Coronary artery (tissue), 2 donors: ENCODE measurements at regions not wholly inside any gene's neighbourhood (a gene's known extent, or its start where the extent isn't known, plus 50 kb on each side); places are given as distances from the start of the nearest gene placed in this dataset.
"Not testable (repeated sequence)": the region's sequence is repeated elsewhere in the genome, so short reads cannot be mapped to it uniquely, and the experiment has no call there.

ENCODE experiments used
- DNase-seq: peaks from one replicate; pipeline ENCODE4 v3.0.0-alpha.2; 2017; ENCODE audit warnings: low spot score
- H3K27ac ChIP-seq, 2 donors: fragments of 200-600 bp; sonication (generic); one replicate each; pipeline ENCODE4 v1.5.1; 2016 to 2019
- H3K4me3 ChIP-seq: fragments of 200-600 bp; sonication (generic); 2 replicates; pipeline ENCODE4 v1.5.1; 2016; ENCODE audit warnings: mild to moderate bottlenecking, moderate library complexity
- TF ChIP-seq, protein P1 (sequence below): fragments of 200-600 bp; sonication (generic); IDR thresholded peaks from one replicate; pipeline ENCODE4 v1.5.1; 2019; ENCODE audit warnings: antibody characterized with exemption

DNA sequence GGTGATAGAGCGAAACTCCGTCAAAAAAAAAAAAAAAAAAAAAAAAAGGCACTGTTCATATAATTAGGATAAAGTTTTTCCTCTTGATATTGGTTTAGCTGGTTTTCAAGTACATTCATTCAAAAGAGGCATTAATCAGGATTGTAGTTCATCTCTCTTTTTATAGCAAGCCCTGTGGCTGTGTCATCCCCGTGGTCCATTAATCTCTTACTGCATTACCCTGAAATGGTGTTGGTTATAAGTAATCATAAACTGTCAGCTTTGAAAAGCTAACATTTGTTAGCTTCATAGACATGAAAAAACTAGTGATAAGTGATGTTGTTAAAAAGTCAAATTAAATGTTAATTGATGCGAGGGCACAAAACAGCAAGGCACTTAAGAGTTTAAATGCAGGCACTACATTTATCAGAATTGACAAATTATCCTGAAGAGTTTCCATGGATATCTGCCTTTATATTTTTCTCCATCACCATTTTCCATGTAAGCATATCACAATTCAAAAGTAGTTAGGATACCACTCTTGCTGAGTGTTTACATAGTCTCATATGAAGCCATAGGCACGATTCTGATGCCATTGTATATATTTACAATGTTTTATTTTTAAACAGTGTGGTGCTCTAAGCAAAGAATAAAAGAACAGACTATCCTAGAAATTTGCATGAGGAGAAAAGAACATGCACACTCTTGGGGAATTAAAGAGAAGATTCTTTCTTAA, 193.1 kb downstream of the OTOL1 start:
- no peak overlapping the region for H3K27ac ChIP-seq
- no peak overlapping the region for H3K4me3 ChIP-seq
- DNase-seq: no peak
- TF ChIP-seq, protein P1, sequence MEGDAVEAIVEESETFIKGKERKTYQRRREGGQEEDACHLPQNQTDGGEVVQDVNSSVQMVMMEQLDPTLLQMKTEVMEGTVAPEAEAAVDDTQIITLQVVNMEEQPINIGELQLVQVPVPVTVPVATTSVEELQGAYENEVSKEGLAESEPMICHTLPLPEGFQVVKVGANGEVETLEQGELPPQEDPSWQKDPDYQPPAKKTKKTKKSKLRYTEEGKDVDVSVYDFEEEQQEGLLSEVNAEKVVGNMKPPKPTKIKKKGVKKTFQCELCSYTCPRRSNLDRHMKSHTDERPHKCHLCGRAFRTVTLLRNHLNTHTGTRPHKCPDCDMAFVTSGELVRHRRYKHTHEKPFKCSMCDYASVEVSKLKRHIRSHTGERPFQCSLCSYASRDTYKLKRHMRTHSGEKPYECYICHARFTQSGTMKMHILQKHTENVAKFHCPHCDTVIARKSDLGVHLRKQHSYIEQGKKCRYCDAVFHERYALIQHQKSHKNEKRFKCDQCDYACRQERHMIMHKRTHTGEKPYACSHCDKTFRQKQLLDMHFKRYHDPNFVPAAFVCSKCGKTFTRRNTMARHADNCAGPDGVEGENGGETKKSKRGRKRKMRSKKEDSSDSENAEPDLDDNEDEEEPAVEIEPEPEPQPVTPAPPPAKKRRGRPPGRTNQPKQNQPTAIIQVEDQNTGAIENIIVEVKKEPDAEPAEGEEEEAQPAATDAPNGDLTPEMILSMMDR: no peak

DNA sequence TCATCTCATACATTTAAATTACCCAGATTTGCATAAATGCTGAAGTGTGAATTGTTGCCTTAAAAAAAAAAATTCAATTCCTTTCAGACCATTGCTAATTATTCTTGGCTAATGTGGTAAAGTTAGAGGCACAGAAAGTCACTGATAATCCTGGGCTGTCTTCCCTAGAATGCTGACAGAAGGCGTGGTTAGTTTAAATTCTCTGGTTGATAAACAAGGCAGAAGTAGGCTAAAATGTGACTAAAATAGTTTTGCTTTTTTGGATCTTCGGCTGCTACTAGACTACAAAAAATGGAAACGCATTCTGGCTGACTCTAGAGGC, 193.7 kb downstream of the OTOL1 start:
- DNase-seq: no peak
- H3K4me3 ChIP-seq: no peak overlapping the region
- H3K27ac ChIP-seq: no peak overlapping the region
- TF ChIP-seq, protein P1: no peak

DNA sequence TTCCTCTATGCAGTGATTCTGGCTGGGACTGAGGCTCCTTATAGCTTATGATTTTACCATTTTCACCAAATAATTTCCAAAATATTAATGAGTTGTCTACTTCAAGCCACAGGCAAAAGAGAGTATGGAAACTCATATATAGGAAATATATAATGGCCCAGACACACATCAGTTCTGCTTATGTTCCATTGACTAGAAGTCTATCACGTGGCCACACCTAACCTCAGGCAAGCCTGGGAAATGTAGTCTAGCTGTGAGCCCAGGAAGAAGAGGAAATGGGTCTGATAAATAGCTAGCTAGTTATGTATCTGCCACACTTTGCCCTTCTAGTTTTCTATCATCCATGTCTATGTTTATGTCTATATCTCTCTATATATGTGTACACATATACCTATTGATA, 195.1 kb downstream of the OTOL1 start:
- TF ChIP-seq, protein P1: no peak
- H3K27ac ChIP-seq: no peak overlapping the region
- H3K4me3 ChIP-seq: no peak overlapping the region
- no peak for DNase-seq

DNA sequence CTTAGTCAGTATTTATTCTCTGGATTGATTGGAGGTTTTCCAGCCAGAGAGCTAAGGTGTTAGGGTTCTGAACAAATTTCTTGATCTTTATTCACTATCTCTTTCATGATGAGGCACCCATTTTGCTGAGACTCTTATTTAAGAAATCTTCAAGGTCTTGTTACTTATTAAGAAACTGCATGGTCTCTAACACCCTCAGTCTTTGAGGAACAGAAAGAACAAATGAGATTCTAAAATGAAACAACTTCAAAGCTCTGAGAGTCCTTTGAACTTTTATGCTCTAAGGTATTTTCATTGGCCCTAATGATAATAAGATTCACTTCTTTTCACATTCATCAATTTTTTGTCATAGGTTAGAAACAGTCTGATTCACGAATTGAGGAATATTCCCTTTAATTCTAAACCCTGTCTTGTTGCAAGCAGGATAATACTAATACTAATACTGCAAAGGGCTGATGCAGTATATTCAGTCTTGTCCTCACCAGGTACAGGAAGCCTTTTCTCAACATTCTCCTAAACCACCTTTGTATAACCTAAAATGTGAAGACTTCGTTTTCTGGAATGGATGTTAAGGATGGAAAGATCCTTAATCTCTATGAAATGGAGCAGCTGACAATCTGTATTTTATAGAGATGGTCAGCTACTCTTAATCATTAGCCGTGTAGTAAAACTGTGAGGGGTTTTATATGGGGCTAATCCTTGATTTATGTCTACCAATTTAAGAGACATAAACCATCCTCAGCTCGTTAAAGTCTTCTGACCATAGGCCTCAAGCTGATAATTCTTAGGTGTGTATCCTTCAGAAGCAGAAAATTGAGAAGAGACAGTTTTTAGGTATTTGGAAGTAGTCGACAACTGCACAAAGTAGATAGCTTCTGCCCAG, 198.3 kb downstream of the OTOL1 start:
- Histone ChIP-seq H3K4me3 (no peak overlapping the region), H3K27ac (no peak overlapping the region)
- no peak for DNase-seq
- TF ChIP-seq, protein P1: no peak

DNA sequence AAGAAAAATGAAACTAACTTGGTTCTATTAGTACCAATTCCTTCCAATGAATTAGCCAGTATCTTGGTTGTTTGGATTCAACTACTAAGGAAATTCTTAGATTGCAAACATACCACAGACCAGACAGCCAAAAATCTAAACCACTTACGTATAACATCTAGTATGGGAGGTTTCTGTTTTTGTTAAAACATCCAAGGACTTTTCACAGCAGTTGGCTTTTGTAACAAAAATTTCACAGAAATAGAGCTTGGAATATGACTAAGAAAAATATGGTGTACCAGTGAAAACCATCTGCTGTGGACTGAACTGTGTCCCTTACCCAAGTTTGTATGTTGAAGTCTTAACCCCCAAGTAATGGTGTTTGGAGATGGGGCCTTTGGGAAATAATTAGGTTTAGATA, 199.2 kb downstream of the OTOL1 start:
- H3K27ac ChIP-seq: no peak overlapping the region
- TF ChIP-seq, protein P1: no peak
- DNase-seq: no peak
- no peak overlapping the region for H3K4me3 ChIP-seq

DNA sequence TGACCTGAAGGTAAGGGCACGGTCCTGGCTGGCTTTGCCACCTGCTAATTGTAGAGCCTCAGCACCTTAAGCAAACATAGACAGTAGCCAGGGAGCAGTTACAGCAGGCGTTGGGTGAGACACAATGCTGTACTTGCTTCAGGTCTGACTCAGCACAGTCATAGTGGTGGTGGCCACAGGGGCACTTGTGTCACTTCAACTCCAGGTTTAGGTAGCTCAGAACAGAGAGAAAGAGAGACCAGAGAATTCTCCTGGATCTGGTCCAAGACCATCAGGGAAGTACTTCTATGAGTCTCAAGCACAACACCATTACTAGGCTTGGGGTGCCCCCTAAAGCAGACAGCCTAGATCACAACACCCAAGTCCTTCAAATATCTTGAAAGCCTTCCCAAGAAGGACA, 204.4 kb downstream of the OTOL1 start:
- Histone ChIP-seq H3K4me3 (no peak overlapping the region), H3K27ac (no peak overlapping the region)
- no peak for DNase-seq
- TF ChIP-seq, protein P1: no peak

DNA sequence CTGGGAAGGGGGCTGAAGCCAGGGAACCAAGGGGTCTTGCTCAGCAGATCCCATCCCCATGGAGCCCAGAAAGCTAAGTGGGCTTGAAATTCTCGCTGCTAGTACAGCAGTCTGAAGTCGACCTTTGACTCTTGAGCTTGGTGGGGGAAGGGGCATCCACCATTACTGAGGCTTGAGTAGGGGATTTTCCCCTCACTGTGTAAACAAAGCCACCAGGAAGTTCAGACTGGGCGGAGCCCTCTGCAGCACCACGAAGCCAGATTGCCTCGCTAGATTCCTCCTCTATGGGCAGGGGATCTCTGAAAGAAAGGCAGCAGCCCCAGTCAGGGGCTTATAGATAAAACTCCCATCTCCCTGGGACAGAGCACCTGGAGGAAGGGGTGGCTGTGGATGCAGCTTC, 210.6 kb downstream of the OTOL1 start:
- DNase-seq, H3K4me3 ChIP-seq, H3K27ac ChIP-seq: not testable (repeated sequence)
